Sciatic nerve (tissue), 2 donors: ENCODE measurements at regions not wholly inside any gene's neighbourhood (a gene's known extent, or its start where the extent isn't known, plus 50 kb on each side); places are given as distances from the start of the nearest gene placed in this dataset.
A peak's percentile ranks its signal among the peaks of the same experiment; 100 is the strongest.

Experiments used
- ATAC-seq: fragments of 200-7000 bp; cut with Tn5 transposase; one replicate; pipeline ENCODE4 v1.9.1; 2020; ENCODE audit warnings: mild to moderate bottlenecking, moderate library complexity
- DNase-seq: peaks from one replicate; pipeline ENCODE4 v3.0.0-alpha.2; 2020; ENCODE audit warnings: low spot score
- intact Hi-C: fragments of 100-400 bp; cut with DNase I; formaldehyde crosslinking; loops from one replicate; pipeline ENCODE4 v1.14.2; 2022
- donor health status: DM: no; HTN: no; CAD: no.
- donor health status: DM: no; HTN: no; CAD: no.

GRCh38 chr5:8940934-8941333 is 604.9 kb downstream of the SEMA5A start:
- DNase-seq (no peak), ATAC-seq (no peak)
- intact Hi-C loops = no loop called here

GRCh38 chr5:8943301-8943700 is 602.6 kb downstream of the SEMA5A start:
- intact Hi-C loops = no loop called here
- DNase-seq (no peak), ATAC-seq (no peak)

GRCh38 chr5:8944005-8944404 is 601.9 kb downstream of the SEMA5A start:
- intact Hi-C loops = no loop called here
- DNase-seq (no peak), ATAC-seq (no peak)

- intact Hi-C loops = no loop called here
- no peak for ATAC-seq
- no peak for DNase-seq
Observed at GRCh38 chr5:8945972-8946371, 599.9 kb downstream of the SEMA5A start.

- ATAC-seq = no peak
- intact Hi-C loops = no loop called here
- DNase-seq = no peak
Observed at GRCh38 chr5:8949908-8950307, 596.0 kb downstream of the SEMA5A start.

GRCh38 chr5:8952147-8952546 is 593.7 kb downstream of the SEMA5A start:
- DNase-seq (no peak), ATAC-seq (no peak)
- intact Hi-C loops = no loop called here

- intact Hi-C loops = no loop called here
- ATAC-seq (no peak), DNase-seq (no peak)
Observed at GRCh38 chr5:8953016-8953415, 592.9 kb downstream of the SEMA5A start.

GRCh38 chr5:8953911-8954438 is 591.9 kb downstream of the SEMA5A start:
- intact Hi-C loops = no loop called here
- no peak for DNase-seq
- ATAC-seq = no peak

GRCh38 chr5:8954801-8955200 is 591.1 kb downstream of the SEMA5A start:
- intact Hi-C loops = no loop called here
- ATAC-seq (no peak), DNase-seq (no peak)

GRCh38 chr5:8956659-8957058 is 589.2 kb downstream of the SEMA5A start:
- intact Hi-C loops = no loop called here
- ATAC-seq = no peak

GRCh38 chr5:8958602-8959001 is 587.3 kb downstream of the SEMA5A start:
- ATAC-seq = no peak
- intact Hi-C loops = no loop called here
- DNase-seq = no peak

More at GRCh38 chr5:8956659-8957058, 589.2 kb downstream of the SEMA5A start:
- no peak for DNase-seq

GRCh38 chr5:8961219-8961618 is 584.7 kb downstream of the SEMA5A start:
- intact Hi-C loops = no loop called here
- DNase-seq (no peak), ATAC-seq (no peak)

GRCh38 chr5:8961956-8962355 is 583.9 kb downstream of the SEMA5A start:
- ATAC-seq = no peak

GRCh38 chr5:8981016-8981415 is 564.9 kb downstream of the SEMA5A start:
- DNase-seq (no peak), ATAC-seq (no peak)
- intact Hi-C loops = no loop called here

More at GRCh38 chr5:8961956-8962355, 583.9 kb downstream of the SEMA5A start:
- intact Hi-C loops = no loop called here
- no peak for DNase-seq

GRCh38 chr5:8981496-8981895 is 564.4 kb downstream of the SEMA5A start:
- intact Hi-C loops = no loop called here
- ATAC-seq = peak; percentile 51

GRCh38 chr5:8984386-8984785 is 561.5 kb downstream of the SEMA5A start:
- intact Hi-C loops = no loop called here
- no peak for ATAC-seq
- DNase-seq = no peak

More at GRCh38 chr5:8981496-8981895, 564.4 kb downstream of the SEMA5A start:
- DNase-seq = no peak
